Activated T-cell treated with anti-CD3 and anti-CD28 coated beads, Interleukin-2, amount 50 U/mL, for 72 hours (primary cell): ENCODE measurements at regions not wholly inside any gene's neighbourhood (a gene's known extent, or its start where the extent isn't known, plus 50 kb on each side); places are given as distances from the start of the nearest gene placed in this dataset.

Experiments
- ATAC-seq, 2 donors: fragments of 150-1000 bp; cut with Tn5 transposase; replicated peaks in 1 of 2; 2 replicates each; pipeline ENCODE4 v1.10.0; 2021; ENCODE audit warnings: moderate library complexity in 2 of 2, mild to moderate bottlenecking in 1 of 2
- DNase-seq, 2 donors: peaks; one replicate each; pipeline ENCODE4 v3.0.0; 2021 to 2022; ENCODE audit warnings: mixed read lengths in 1 of 2
- H3K27ac Mint-ChIP-seq: one replicate; pipeline ENCODE4 v1.8.0; 2022; ENCODE audit warnings: mild to moderate bottlenecking, moderate library complexity, mixed read lengths
- H3K27me3 Mint-ChIP-seq: one replicate; pipeline ENCODE4 v1.8.0; 2022; ENCODE audit warnings: low read depth, mixed read lengths
- H3K36me3 Mint-ChIP-seq, 2 donors: one replicate each; pipeline ENCODE4 v1.8.0; 2022; ENCODE audit warnings: mixed read lengths in 2 of 2, mild to moderate bottlenecking in 1 of 2; ENCODE audit not compliant: insufficient read depth in 2 of 2
- H3K4me1 Mint-ChIP-seq: one replicate; pipeline ENCODE4 v1.8.0; 2022; ENCODE audit warnings: low read depth, mixed read lengths
- H3K4me3 Mint-ChIP-seq, 2 donors: one replicate each; pipeline ENCODE4 v1.8.0; 2022; ENCODE audit warnings: mild to moderate bottlenecking in 2 of 2, mixed read lengths in 2 of 2, moderate library complexity in 2 of 2
- H3K9me3 Mint-ChIP-seq, 2 donors: one replicate each; pipeline ENCODE4 v1.8.0; 2022; ENCODE audit warnings: mixed read lengths in 2 of 2

- ATAC-seq (no peak), DNase-seq (no peak)
- peaks cover 2 to 13% of the 10 kb centered on the region in 2 donors for H3K9me3 Mint-ChIP-seq
- H3K36me3 Mint-ChIP-seq = peaks cover 3 to 6% of the 10 kb centered on the region in 2 donors
- H3K27ac Mint-ChIP-seq = no peak overlapping the region
- no peaks in the 10 kb centered on the region for H3K4me1 Mint-ChIP-seq
- H3K27me3 Mint-ChIP-seq = no peaks in the 10 kb centered on the region
- no peak overlapping the region for H3K4me3 Mint-ChIP-seq
Measured at GRCh38 chr13:22629374-22629773, 551.4 kb upstream of the SGCG start.

DNA sequence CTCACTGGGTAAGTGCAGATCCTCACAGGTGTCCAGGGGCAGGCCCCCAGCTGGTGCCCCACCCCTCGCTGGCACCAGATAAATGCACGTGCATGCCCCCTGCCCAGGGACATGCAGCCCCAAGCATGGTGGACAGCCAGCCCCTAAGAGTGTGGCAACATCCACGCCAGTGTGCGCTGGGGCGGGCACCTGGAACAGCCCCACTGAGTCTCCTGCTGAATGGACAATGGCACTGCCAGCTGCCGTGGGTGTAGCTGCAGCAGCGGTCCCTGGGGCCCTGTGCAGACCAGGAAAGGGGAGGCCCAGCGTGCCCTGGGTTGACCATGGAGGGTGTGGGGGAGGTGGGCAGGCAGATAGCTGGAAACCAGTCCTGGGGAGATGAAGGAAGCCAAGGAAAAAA lies 538.7 kb upstream of the SGCG start:
- H3K36me3 Mint-ChIP-seq = no peaks in the 10 kb centered on the region
- ATAC-seq (no peak), DNase-seq (no peak)
- H3K4me3 Mint-ChIP-seq = no peak overlapping the region
- H3K27me3 Mint-ChIP-seq = no peaks in the 10 kb centered on the region
- H3K27ac Mint-ChIP-seq = no peak overlapping the region
- H3K4me1 Mint-ChIP-seq = no peaks in the 10 kb centered on the region
- H3K9me3 Mint-ChIP-seq = no peaks in the 10 kb centered on the region

DNA sequence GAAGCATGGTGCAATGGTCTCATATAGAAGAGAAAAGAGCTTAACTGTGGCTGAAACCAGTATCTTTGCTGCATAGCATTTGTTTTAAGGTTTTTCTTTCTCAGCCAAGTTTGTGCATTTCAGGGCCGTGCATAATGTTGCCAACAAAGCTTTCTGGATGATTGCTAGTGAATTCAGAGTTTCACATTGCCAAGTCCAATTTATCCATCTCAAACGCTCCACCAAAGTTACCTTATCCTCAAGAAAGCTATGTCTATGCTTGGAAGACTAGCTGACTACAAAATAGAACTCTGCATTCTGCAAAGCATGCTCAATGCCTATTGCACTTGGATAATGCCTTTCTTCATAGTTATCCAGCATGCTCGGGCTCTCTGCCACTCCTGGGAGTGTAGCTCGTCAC lies 535.8 kb upstream of the SGCG start:
- ATAC-seq = no peak
- H3K9me3 Mint-ChIP-seq = no peaks in the 10 kb centered on the region
- H3K4me1 Mint-ChIP-seq = no peaks in the 10 kb centered on the region
- no peaks in the 10 kb centered on the region for H3K27me3 Mint-ChIP-seq
- no peaks in the 10 kb centered on the region for H3K36me3 Mint-ChIP-seq
- no peak overlapping the region for H3K27ac Mint-ChIP-seq
- H3K4me3 Mint-ChIP-seq = no peak overlapping the region
- no peak for DNase-seq

DNA sequence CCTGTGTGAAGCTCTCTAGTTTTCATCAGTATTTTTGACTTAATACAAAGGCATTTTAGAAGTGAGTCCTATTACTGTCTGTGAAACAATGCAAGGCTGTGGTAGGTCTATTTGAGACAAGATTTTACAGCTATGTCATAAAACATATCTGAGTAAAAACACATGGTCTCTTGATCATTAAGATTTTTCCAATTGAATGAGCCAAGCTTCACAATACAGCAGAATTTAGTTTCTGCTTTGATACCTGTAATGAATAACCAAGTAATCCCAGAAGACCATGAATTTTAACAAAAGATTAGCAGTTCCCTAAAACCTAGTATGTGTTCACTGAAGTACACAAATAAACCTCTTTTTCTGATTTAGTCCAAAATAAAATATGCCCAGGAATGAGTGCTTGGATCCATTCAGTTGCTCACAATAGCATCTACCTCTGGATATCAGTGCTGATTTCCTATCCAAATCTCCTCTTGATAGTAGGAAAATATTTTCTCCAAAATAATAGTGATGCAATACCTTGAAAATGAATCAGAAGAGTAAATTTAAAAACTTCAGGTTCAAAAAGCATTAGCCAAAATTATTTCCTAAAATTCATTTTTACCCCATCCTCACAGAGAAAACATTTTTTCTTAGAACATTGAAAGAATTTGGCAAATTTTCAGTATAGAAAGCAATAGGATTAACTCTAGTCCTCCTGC lies 533.5 kb upstream of the SGCG start:
- Mint-ChIP-seq H3K27me3 (no peaks in the 10 kb centered on the region), H3K4me1 (no peaks in the 10 kb centered on the region), H3K36me3 (no peaks in the 10 kb centered on the region), H3K9me3 (no peaks in the 10 kb centered on the region), H3K27ac (no peak overlapping the region), H3K4me3 (no peak overlapping the region)
- ATAC-seq (no peak), DNase-seq (no peak)

- no peaks in the 10 kb centered on the region for H3K27me3 Mint-ChIP-seq
- no peaks in the 10 kb centered on the region for H3K36me3 Mint-ChIP-seq
- DNase-seq (no peak), ATAC-seq (no peak)
- no peaks in the 10 kb centered on the region for H3K4me1 Mint-ChIP-seq
- no peak overlapping the region for H3K27ac Mint-ChIP-seq
- no peak overlapping the region for H3K4me3 Mint-ChIP-seq
- no peaks in the 10 kb centered on the region for H3K9me3 Mint-ChIP-seq
Measured at GRCh38 chr13:22648320-22648801, 532.4 kb upstream of the SGCG start.

- no peak overlapping the region for H3K4me3 Mint-ChIP-seq
- ATAC-seq (no peak), DNase-seq (no peak)
- H3K36me3 Mint-ChIP-seq = no peaks in the 10 kb centered on the region
- no peaks in the 10 kb centered on the region for H3K4me1 Mint-ChIP-seq
- H3K27me3 Mint-ChIP-seq = no peaks in the 10 kb centered on the region
- no peak overlapping the region for H3K27ac Mint-ChIP-seq
- H3K9me3 Mint-ChIP-seq = no peaks in the 10 kb centered on the region
Measured at GRCh38 chr13:22652796-22653195, 528.0 kb upstream of the SGCG start.

- Mint-ChIP-seq H3K27ac (no peak overlapping the region), H3K9me3 (no peaks in the 10 kb centered on the region), H3K27me3 (no peaks in the 10 kb centered on the region), H3K36me3 (no peaks in the 10 kb centered on the region), H3K4me1 (no peaks in the 10 kb centered on the region), H3K4me3 (no peak overlapping the region)
- DNase-seq = no peak
- ATAC-seq = no peak
Measured at GRCh38 chr13:22653866-22654265, 526.9 kb upstream of the SGCG start.

DNA sequence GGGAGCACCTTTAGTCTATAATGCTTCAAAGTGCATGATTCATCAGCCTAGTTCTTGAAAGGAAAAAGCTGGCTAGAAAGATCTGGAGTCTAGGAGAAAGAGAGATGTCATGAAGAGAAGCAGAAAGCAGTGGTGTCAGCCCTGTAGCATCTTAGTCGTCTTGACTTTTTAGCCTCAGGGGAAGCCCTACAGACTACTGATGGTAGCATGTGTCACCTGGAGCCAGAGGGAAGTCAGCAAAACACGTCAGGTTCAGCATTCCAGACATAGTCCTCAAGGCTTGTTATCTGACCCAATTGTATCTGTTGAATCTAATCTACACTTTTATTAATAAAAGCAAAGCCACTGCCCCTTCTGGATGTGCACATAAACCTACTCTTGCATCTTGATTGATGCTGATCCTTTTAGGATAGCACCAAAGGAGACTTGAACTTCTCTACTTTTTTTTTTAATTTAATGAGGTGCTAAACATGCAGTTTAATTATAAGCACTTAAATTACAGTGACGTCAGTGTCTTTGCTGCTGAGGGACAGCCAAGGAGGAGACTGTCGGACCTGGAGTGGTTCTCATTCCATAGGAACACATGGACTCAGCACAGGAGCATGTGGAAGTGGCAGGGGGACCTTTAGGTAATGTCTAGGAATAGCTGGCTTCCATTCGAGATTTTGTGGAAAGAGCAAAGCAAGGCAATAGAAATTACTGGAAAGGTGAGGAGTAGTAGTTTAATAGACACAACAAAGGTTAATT lies 525.5 kb upstream of the SGCG start:
- Mint-ChIP-seq H3K4me1 (no peaks in the 10 kb centered on the region), H3K27me3 (no peaks in the 10 kb centered on the region), H3K27ac (no peak overlapping the region), H3K9me3 (no peaks in the 10 kb centered on the region), H3K36me3 (no peaks in the 10 kb centered on the region), H3K4me3 (no peak overlapping the region)
- DNase-seq (no peak), ATAC-seq (no peak)

GRCh38 chr13:22662771-22663170 lies 518.0 kb upstream of the SGCG start:
- no peaks in the 10 kb centered on the region for H3K36me3 Mint-ChIP-seq
- H3K4me1 Mint-ChIP-seq = no peaks in the 10 kb centered on the region
- H3K4me3 Mint-ChIP-seq = no peak overlapping the region
- no peaks in the 10 kb centered on the region for H3K9me3 Mint-ChIP-seq
- DNase-seq (no peak), ATAC-seq (no peak)
- H3K27ac Mint-ChIP-seq = no peak overlapping the region
- no peaks in the 10 kb centered on the region for H3K27me3 Mint-ChIP-seq

- no peaks in the 10 kb centered on the region for H3K27me3 Mint-ChIP-seq
- no peaks in the 10 kb centered on the region for H3K36me3 Mint-ChIP-seq
- ATAC-seq (no peak), DNase-seq (no peak)
- H3K4me1 Mint-ChIP-seq = no peaks in the 10 kb centered on the region
- H3K27ac Mint-ChIP-seq = no peak overlapping the region
- no peaks in the 10 kb centered on the region for H3K9me3 Mint-ChIP-seq
- no peak overlapping the region for H3K4me3 Mint-ChIP-seq
Measured at GRCh38 chr13:22665506-22665905, 515.3 kb upstream of the SGCG start.

DNA sequence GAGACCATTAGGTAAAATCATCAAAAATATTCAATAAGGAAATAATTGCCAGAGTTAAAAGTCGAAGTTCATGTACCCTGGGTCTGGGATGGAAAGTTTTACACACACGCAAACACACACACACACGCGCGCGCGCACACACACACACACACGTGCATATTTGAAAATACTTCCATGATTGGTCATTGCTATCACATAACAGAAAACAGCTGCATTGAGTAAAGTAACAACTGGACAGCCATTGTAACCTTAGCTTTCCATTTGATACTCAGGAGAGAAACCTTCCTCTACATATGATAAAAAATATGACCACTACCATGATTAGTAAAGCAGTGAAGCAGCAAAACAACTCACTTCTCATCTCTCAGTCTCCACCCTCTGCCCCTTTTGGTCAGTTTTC lies 490.0 kb upstream of the SGCG start:
- Mint-ChIP-seq H3K27ac (no peak overlapping the region), H3K9me3 (peaks cover 4 to 6% of the 10 kb centered on the region in 2 donors), H3K27me3 (no peaks in the 10 kb centered on the region), H3K36me3 (peaks cover 6 to 8% of the 10 kb centered on the region in 2 donors), H3K4me1 (no peaks in the 10 kb centered on the region), H3K4me3 (no peak overlapping the region)
- DNase-seq (no peak), ATAC-seq (no peak)

DNA sequence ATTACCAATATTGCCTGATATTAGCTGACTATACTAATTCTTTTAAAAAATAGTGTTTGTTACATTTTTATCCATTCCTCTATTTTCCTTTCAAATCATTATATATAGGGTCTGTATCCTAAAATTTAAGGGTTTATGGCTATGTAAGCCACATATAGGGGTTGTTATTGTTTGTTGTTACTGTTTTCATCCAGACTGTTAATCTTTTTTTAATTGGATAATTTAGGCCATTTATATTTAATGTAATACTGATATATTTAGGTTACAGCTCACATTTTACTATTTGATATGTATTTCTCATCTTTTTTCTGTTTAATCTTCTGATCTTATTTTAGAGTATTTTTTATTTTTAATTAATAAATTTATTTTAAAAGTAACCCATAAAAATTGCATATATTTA lies 487.1 kb upstream of the SGCG start:
- Mint-ChIP-seq H3K9me3 (peaks cover 4 to 6% of the 10 kb centered on the region in 2 donors), H3K27me3 (no peaks in the 10 kb centered on the region), H3K36me3 (peaks cover 6 to 8% of the 10 kb centered on the region in 2 donors), H3K27ac (no peak overlapping the region), H3K4me3 (no peak overlapping the region), H3K4me1 (no peaks in the 10 kb centered on the region)
- DNase-seq (no peak), ATAC-seq (no peak)

- H3K4me1 Mint-ChIP-seq = no peaks in the 10 kb centered on the region
- H3K27me3 Mint-ChIP-seq = no peaks in the 10 kb centered on the region
- peaks cover 6% of the 10 kb centered on the region in 2 donors for H3K9me3 Mint-ChIP-seq
- no peak overlapping the region for H3K4me3 Mint-ChIP-seq
- no peak for ATAC-seq
- H3K27ac Mint-ChIP-seq = no peak overlapping the region
- no peak for DNase-seq
- peaks cover 6 to 8% of the 10 kb centered on the region in 2 donors for H3K36me3 Mint-ChIP-seq
Measured at GRCh38 chr13:22696433-22696832, 484.3 kb upstream of the SGCG start.

- DNase-seq (no peak), ATAC-seq (no peak)
- Mint-ChIP-seq H3K4me3 (no peak overlapping the region), H3K4me1 (no peaks in the 10 kb centered on the region), H3K36me3 (peaks cover 4 to 8% of the 10 kb centered on the region in 2 donors), H3K27me3 (no peaks in the 10 kb centered on the region), H3K9me3 (peaks cover 6% of the 10 kb centered on the region in 2 donors), H3K27ac (no peak overlapping the region)
Measured at GRCh38 chr13:22698467-22698866, 482.3 kb upstream of the SGCG start.
